ENCODE measurements at regions not wholly inside any gene's neighbourhood (a gene's known extent, or its start where the extent isn't known, plus 50 kb on each side); places are given as distances from the start of the nearest gene placed in this dataset.

- no peak for DNase-seq
Observed at GRCh38 chr3:81439108-81439507, 322.3 kb downstream of the GBE1 start.

GRCh38 chr3:81437683-81438082 lies 323.8 kb downstream of the GBE1 start:
- no peak for DNase-seq

- DNase-seq, result no peak
Observed at GRCh38 chr3:81436182-81436581, 325.3 kb downstream of the GBE1 start.

- DNase-seq, result no peak
Observed at GRCh38 chr3:81435050-81435449, 326.4 kb downstream of the GBE1 start.

GRCh38 chr3:81434161-81434560 lies 327.3 kb downstream of the GBE1 start:
- peak; percentile 1 for DNase-seq

- no peak for DNase-seq
Observed at GRCh38 chr3:81433675-81434074, 327.8 kb downstream of the GBE1 start.

GRCh38 chr3:81432456-81432855 lies 329.0 kb downstream of the GBE1 start:
- no peak for DNase-seq

- DNase-seq, result no peak
Observed at GRCh38 chr3:81426826-81427577, 334.4 kb downstream of the GBE1 start.

GRCh38 chr3:81425198-81425868 lies 336.1 kb downstream of the GBE1 start:
- DNase-seq, result no peak

GRCh38 chr3:81419228-81419627 lies 342.2 kb downstream of the GBE1 start:
- peak; percentile 9 for DNase-seq

- no peak for DNase-seq
Observed at GRCh38 chr3:81416812-81417211, 344.6 kb downstream of the GBE1 start.

GRCh38 chr3:81406318-81406717 lies 355.1 kb downstream of the GBE1 start:
- DNase-seq, result peak; percentile 25

GRCh38 chr3:81395739-81396513 lies 365.5 kb downstream of the GBE1 start:
- no peak for DNase-seq

GRCh38 chr3:81394651-81395524 lies 366.6 kb downstream of the GBE1 start:
- DNase-seq, result no peak

GRCh38 chr3:81393251-81393650 lies 368.2 kb downstream of the GBE1 start:
- no peak for DNase-seq

- no peak for DNase-seq
Observed at GRCh38 chr3:81390796-81391195, 370.6 kb downstream of the GBE1 start.

- no peak for DNase-seq
Observed at GRCh38 chr3:81388191-81388590, 373.3 kb downstream of the GBE1 start.

GRCh38 chr3:81382470-81382869 lies 379.0 kb downstream of the GBE1 start:
- DNase-seq, result no peak

- no peak for DNase-seq
Observed at GRCh38 chr3:81380234-81380633, 381.2 kb downstream of the GBE1 start.

GRCh38 chr3:81378552-81379293 lies 382.7 kb downstream of the GBE1 start:
- DNase-seq, result no peak

- no peak for DNase-seq
Observed at GRCh38 chr3:81375921-81376320, 385.5 kb downstream of the GBE1 start.

GRCh38 chr3:81364411-81364810 lies 397.0 kb downstream of the GBE1 start:
- no peak for DNase-seq
